HL-60 (cell line): ENCODE measurements at regions not wholly inside any gene's neighbourhood (a gene's known extent, or its start where the extent isn't known, plus 50 kb on each side); places are given as distances from the start of the nearest gene placed in this dataset.

ENCODE experiments used
- DNase-seq, 2 experiments: peaks; one replicate each; pipeline ENCODE4 v3.0.0-alpha.2; 2010 to 2020; ENCODE audit warnings: low read depth in 1 of 2, low spot score in 1 of 2
- H3K27ac ChIP-seq: fragments of 250-450 bp; sonication (Bioruptor Pico); replicated peaks from 2 replicates; pipeline ENCODE4 v1.5.1; 2020; ENCODE audit warnings: mild to moderate bottlenecking, moderate library complexity
- H3K27me3 ChIP-seq: fragments of 250-450 bp; sonication (Bioruptor Pico); 2 replicates; pipeline ENCODE4 v1.5.1; 2021; ENCODE audit warnings: mild to moderate bottlenecking, moderate library complexity; ENCODE audit not compliant: insufficient read depth, poor library complexity, severe bottlenecking
- H3K4me3 ChIP-seq: replicated peaks from 2 replicates; pipeline ENCODE4 v1.5.1; 2011; ENCODE audit warnings: mild to moderate bottlenecking, control low read depth, low read length; ENCODE audit not compliant: insufficient read depth
- GABPA ChIP-seq: IDR thresholded peaks from 2 replicates; pipeline ENCODE4 v1.6.1; 2012; ENCODE audit warnings: low read depth
- POLR2AphosphoS5 ChIP-seq: IDR thresholded peaks from 2 replicates; pipeline ENCODE4 v1.6.1; 2012; ENCODE audit warnings: low read depth
- SPI1 ChIP-seq: IDR thresholded peaks from 2 replicates; pipeline ENCODE4 v1.6.1; 2012; ENCODE audit warnings: low read depth, mild to moderate bottlenecking, borderline replicate concordance
- TF ChIP-seq, protein P1 (sequence below): IDR thresholded peaks from 2 replicates; pipeline ENCODE4 v1.6.1; 2012; ENCODE audit warnings: low read depth; ENCODE audit not compliant: insufficient replicate concordance
- TF ChIP-seq, protein P2 (sequence below): IDR thresholded peaks from one replicate; pipeline ENCODE4 v1.5.1; 2011; ENCODE audit warnings: low read length, control low read depth, inconsistent platforms; ENCODE audit not compliant: insufficient read depth

- H3K4me3 ChIP-seq, result no peak overlapping the region
- H3K27me3 ChIP-seq, result no peaks in the 10 kb centered on the region
- TF ChIP-seq GABPA (no peak), POLR2AphosphoS5 (no peak), SPI1 (no peak)
- TF ChIP-seq, protein P1, sequence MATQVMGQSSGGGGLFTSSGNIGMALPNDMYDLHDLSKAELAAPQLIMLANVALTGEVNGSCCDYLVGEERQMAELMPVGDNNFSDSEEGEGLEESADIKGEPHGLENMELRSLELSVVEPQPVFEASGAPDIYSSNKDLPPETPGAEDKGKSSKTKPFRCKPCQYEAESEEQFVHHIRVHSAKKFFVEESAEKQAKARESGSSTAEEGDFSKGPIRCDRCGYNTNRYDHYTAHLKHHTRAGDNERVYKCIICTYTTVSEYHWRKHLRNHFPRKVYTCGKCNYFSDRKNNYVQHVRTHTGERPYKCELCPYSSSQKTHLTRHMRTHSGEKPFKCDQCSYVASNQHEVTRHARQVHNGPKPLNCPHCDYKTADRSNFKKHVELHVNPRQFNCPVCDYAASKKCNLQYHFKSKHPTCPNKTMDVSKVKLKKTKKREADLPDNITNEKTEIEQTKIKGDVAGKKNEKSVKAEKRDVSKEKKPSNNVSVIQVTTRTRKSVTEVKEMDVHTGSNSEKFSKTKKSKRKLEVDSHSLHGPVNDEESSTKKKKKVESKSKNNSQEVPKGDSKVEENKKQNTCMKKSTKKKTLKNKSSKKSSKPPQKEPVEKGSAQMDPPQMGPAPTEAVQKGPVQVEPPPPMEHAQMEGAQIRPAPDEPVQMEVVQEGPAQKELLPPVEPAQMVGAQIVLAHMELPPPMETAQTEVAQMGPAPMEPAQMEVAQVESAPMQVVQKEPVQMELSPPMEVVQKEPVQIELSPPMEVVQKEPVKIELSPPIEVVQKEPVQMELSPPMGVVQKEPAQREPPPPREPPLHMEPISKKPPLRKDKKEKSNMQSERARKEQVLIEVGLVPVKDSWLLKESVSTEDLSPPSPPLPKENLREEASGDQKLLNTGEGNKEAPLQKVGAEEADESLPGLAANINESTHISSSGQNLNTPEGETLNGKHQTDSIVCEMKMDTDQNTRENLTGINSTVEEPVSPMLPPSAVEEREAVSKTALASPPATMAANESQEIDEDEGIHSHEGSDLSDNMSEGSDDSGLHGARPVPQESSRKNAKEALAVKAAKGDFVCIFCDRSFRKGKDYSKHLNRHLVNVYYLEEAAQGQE, result no peak
- TF ChIP-seq, protein P2, sequence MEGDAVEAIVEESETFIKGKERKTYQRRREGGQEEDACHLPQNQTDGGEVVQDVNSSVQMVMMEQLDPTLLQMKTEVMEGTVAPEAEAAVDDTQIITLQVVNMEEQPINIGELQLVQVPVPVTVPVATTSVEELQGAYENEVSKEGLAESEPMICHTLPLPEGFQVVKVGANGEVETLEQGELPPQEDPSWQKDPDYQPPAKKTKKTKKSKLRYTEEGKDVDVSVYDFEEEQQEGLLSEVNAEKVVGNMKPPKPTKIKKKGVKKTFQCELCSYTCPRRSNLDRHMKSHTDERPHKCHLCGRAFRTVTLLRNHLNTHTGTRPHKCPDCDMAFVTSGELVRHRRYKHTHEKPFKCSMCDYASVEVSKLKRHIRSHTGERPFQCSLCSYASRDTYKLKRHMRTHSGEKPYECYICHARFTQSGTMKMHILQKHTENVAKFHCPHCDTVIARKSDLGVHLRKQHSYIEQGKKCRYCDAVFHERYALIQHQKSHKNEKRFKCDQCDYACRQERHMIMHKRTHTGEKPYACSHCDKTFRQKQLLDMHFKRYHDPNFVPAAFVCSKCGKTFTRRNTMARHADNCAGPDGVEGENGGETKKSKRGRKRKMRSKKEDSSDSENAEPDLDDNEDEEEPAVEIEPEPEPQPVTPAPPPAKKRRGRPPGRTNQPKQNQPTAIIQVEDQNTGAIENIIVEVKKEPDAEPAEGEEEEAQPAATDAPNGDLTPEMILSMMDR, result no peak
- no peak overlapping the region for H3K27ac ChIP-seq
- DNase-seq, result no peak
Observed at GRCh38 chr2:133682347-133682746, 114.1 kb upstream of the NCKAP5 start.

GRCh38 chr2:133682906-133683305 is 114.6 kb upstream of the NCKAP5 start:
- Histone ChIP-seq H3K27ac (no peak overlapping the region), H3K4me3 (no peak overlapping the region), H3K27me3 (no peaks in the 10 kb centered on the region)
- TF ChIP-seq GABPA, result no peak
- TF ChIP-seq, protein P1, result no peak
- no peak for TF ChIP-seq POLR2AphosphoS5
- no peak for TF ChIP-seq SPI1
- TF ChIP-seq, protein P2, result no peak
- no peak for DNase-seq

DNA sequence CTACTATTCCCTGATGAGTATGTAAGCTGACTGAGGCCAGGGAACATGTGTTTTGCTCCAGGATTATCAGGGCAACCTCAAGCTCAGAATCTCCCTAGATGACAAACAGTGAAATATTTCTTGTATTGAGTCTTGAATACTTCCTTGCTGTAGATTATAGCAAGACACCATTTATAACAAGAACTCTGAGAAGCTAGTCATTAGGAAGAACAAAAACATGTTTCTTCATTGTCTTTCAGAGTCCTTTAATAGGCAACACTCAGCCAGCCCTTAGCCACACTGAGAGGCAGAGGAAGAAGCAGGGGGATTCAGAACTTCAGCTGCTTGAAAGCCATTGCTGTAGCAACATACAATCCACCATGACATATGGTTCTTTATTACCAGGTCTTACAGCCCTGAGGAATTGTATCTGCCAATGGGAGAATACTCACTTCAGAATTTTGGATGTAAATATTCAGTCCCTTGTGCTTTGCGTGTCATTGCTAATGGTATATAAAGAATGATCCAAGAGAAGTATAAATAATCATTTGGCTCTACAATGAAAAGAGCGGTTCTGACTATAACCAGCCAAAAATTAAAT is 117.5 kb upstream of the NCKAP5 start:
- TF ChIP-seq, protein P1, result no peak
- TF ChIP-seq SPI1, result no peak
- Histone ChIP-seq H3K27me3 (no peaks in the 10 kb centered on the region), H3K4me3 (no peak overlapping the region), H3K27ac (no peak overlapping the region)
- DNase-seq, result no peak

GRCh38 chr2:133690780-133691179 is 122.5 kb upstream of the NCKAP5 start:
- Histone ChIP-seq H3K27ac (no peak overlapping the region), H3K27me3 (no peaks in the 10 kb centered on the region), H3K4me3 (no peak overlapping the region)
- no peak for TF ChIP-seq POLR2AphosphoS5
- TF ChIP-seq, protein P1, result no peak
- DNase-seq, result no peak
